GM23338 (cell line): ENCODE measurements at regions not wholly inside any gene's neighbourhood (a gene's known extent, or its start where the extent isn't known, plus 50 kb on each side); places are given as distances from the start of the nearest gene placed in this dataset.

Source experiments
- ATAC-seq: fragments of 200-7000 bp; cut with Tn5 transposase; 3 replicates; pipeline ENCODE4 v1.9.1; 2020
- DNase-seq: peaks from one replicate; pipeline ENCODE4 v3.0.0-alpha.2; 2015; ENCODE audit warnings: low spot score
- H2AFZ ChIP-seq: fragments of 200-600 bp; sonication (generic); 2 replicates; pipeline ENCODE4 v1.8.0; 2016; ENCODE audit warnings: antibody characterized with exemption, mild to moderate bottlenecking, moderate library complexity
- H3F3A ChIP-seq: fragments of 200-600 bp; sonication (generic); replicated peaks from 2 replicates; pipeline ENCODE4 v1.8.0; 2017; ENCODE audit warnings: antibody characterized with exemption, mixed run types, low read depth
- H3K27ac ChIP-seq: fragments of 200-600 bp; sonication (generic); 2 replicates; pipeline ENCODE4 v1.6.1; 2016; ENCODE audit warnings: low read depth
- H3K27me3 ChIP-seq: fragments of 200-600 bp; sonication (generic); 2 replicates; pipeline ENCODE4 v1.8.0; 2016; ENCODE audit warnings: mild to moderate bottlenecking, mixed run types, moderate library complexity; ENCODE audit not compliant: insufficient read depth
- H3K36me3 ChIP-seq: fragments of 200-600 bp; sonication (generic); 2 replicates; pipeline ENCODE4 v1.8.0; 2016; ENCODE audit warnings: mild to moderate bottlenecking; ENCODE audit not compliant: insufficient read depth
- H3K4me1 ChIP-seq: fragments of 200-600 bp; sonication (generic); 2 replicates; pipeline ENCODE4 v1.8.0; 2016; ENCODE audit warnings: mild to moderate bottlenecking, moderate library complexity; ENCODE audit not compliant: insufficient read depth
- H3K4me2 ChIP-seq: fragments of 200-600 bp; sonication (generic); 2 replicates; pipeline ENCODE4 v1.7.1; 2017; ENCODE audit warnings: mixed run types
- H3K4me3 ChIP-seq: fragments of 200-600 bp; sonication (generic); 2 replicates; pipeline ENCODE4 v1.6.1; 2016; ENCODE audit warnings: mixed run types
- H3K79me2 ChIP-seq: fragments of 200-600 bp; sonication (generic); replicated peaks from 2 replicates; pipeline ENCODE4 v1.8.0; 2017; ENCODE audit warnings: mild to moderate bottlenecking; ENCODE audit not compliant: insufficient read depth
- H3K9me2 ChIP-seq: fragments of 200-600 bp; sonication (generic); 2 replicates; pipeline ENCODE4 v1.8.0; 2017; ENCODE audit not compliant: insufficient read depth
- H4K20me1 ChIP-seq: fragments of 200-600 bp; sonication (generic); replicated peaks from 2 replicates; pipeline ENCODE4 v1.8.0; 2017; ENCODE audit warnings: mild to moderate bottlenecking; ENCODE audit not compliant: insufficient read depth
- H3K27ac Mint-ChIP-seq: 2 replicates; pipeline ENCODE4 v1.8.0; 2020; ENCODE audit warnings: inconsistent platforms, mild to moderate bottlenecking, moderate library complexity, mixed read lengths
- H3K27me3 Mint-ChIP-seq: 3 replicates; pipeline ENCODE4 v1.8.0; 2022; ENCODE audit warnings: low read depth, mild to moderate bottlenecking, moderate library complexity, mixed read lengths, inconsistent platforms; ENCODE audit not compliant: insufficient read depth, poor library complexity
- H3K36me3 Mint-ChIP-seq: 3 replicates; pipeline ENCODE4 v1.8.0; 2021; ENCODE audit warnings: low read depth, mild to moderate bottlenecking, inconsistent platforms, moderate library complexity, mixed read lengths
- H3K4me1 Mint-ChIP-seq: 3 replicates; pipeline ENCODE4 v1.8.0; 2020; ENCODE audit warnings: mild to moderate bottlenecking, inconsistent platforms, mixed read lengths
- H3K4me3 Mint-ChIP-seq: 3 replicates; pipeline ENCODE4 v1.8.0; 2021; ENCODE audit warnings: moderate library complexity, mild to moderate bottlenecking, inconsistent platforms, mixed read lengths
- H3K9me3 Mint-ChIP-seq: 3 replicates; pipeline ENCODE4 v1.8.0; 2020; ENCODE audit warnings: moderate library complexity, mild to moderate bottlenecking, inconsistent platforms, mixed read lengths
- NANOG ChIP-seq: IDR thresholded peaks from 2 replicates; pipeline ENCODE4 v1.6.1; 2016; ENCODE audit warnings: antibody characterized with exemption, borderline replicate concordance
- STAT1 ChIP-seq: IDR thresholded peaks from one replicate; pipeline ENCODE4 v1.6.1; 2016; ENCODE audit warnings: antibody characterized with exemption; ENCODE audit not compliant: unreplicated experiment
- TF ChIP-seq, protein P1 (sequence below): fragments of 250-450 bp; sonication (Bioruptor Pico); IDR thresholded peaks from 2 replicates; pipeline ENCODE4 v1.5.0; 2020; ENCODE audit warnings: mild to moderate bottlenecking, moderate library complexity
- TF ChIP-seq, protein P2 (sequence below), 2 experiments: fragments of 200-600 bp in 1 of 2; sonication (generic) in 1 of 2; conservative IDR thresholded peaks; 2 replicates each; pipeline versions ENCODE4 v1.5.1 to v1.6.1; 2016 to 2017; ENCODE audit warnings: antibody characterized with exemption in 2 of 2, low read depth in 2 of 2, mild to moderate bottlenecking in 2 of 2, moderate library complexity in 1 of 2

DNA sequence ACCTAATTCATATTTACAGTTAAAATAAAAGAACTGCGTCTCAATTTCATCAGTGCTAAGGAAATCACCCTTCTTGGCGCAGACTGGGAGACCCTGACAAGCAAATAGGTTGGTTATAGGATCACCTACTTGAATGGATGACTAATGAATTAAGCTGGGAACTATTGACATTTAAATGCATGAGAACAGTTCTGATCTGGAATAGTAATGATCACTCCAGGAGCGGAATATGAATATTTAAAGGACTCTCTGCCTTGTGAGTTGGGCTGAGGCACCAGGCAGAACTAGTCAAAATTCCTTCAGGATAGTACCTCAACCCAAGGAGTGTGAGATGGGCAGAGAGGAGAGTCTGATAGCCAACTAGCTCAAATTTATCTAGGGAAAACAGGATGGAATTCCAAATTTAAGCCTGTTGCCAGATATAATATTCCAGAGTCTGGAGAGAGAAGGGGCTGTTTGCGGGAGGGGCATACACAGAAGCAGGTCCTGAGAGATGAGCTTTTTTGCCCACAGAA lies 364.4 kb downstream of the CSNK1G3 start:
- peak; percentile 46 for DNase-seq
- Histone ChIP-seq H3K27me3 (no peaks in the 10 kb centered on the region), H4K20me1 (no peaks in the 10 kb centered on the region), H3K9me2 (no peaks in the 10 kb centered on the region), H3K4me2 (peak overlapping the region; percentile 44), H3K79me2 (no peaks in the 10 kb centered on the region), H3K27ac (peak overlapping the region; percentile 95), H3K4me1 (peaks cover 49% of the 10 kb centered on the region), H3F3A (peaks cover 16% of the 10 kb centered on the region), H3K36me3 (no peaks in the 10 kb centered on the region), H2AFZ (no peak overlapping the region), H3K4me3 (peak overlapping the region; percentile 15)
- peak; percentile 51 for ATAC-seq
- peak overlapping the region; percentile 54 for H3K4me3 Mint-ChIP-seq
- TF ChIP-seq, protein P1, sequence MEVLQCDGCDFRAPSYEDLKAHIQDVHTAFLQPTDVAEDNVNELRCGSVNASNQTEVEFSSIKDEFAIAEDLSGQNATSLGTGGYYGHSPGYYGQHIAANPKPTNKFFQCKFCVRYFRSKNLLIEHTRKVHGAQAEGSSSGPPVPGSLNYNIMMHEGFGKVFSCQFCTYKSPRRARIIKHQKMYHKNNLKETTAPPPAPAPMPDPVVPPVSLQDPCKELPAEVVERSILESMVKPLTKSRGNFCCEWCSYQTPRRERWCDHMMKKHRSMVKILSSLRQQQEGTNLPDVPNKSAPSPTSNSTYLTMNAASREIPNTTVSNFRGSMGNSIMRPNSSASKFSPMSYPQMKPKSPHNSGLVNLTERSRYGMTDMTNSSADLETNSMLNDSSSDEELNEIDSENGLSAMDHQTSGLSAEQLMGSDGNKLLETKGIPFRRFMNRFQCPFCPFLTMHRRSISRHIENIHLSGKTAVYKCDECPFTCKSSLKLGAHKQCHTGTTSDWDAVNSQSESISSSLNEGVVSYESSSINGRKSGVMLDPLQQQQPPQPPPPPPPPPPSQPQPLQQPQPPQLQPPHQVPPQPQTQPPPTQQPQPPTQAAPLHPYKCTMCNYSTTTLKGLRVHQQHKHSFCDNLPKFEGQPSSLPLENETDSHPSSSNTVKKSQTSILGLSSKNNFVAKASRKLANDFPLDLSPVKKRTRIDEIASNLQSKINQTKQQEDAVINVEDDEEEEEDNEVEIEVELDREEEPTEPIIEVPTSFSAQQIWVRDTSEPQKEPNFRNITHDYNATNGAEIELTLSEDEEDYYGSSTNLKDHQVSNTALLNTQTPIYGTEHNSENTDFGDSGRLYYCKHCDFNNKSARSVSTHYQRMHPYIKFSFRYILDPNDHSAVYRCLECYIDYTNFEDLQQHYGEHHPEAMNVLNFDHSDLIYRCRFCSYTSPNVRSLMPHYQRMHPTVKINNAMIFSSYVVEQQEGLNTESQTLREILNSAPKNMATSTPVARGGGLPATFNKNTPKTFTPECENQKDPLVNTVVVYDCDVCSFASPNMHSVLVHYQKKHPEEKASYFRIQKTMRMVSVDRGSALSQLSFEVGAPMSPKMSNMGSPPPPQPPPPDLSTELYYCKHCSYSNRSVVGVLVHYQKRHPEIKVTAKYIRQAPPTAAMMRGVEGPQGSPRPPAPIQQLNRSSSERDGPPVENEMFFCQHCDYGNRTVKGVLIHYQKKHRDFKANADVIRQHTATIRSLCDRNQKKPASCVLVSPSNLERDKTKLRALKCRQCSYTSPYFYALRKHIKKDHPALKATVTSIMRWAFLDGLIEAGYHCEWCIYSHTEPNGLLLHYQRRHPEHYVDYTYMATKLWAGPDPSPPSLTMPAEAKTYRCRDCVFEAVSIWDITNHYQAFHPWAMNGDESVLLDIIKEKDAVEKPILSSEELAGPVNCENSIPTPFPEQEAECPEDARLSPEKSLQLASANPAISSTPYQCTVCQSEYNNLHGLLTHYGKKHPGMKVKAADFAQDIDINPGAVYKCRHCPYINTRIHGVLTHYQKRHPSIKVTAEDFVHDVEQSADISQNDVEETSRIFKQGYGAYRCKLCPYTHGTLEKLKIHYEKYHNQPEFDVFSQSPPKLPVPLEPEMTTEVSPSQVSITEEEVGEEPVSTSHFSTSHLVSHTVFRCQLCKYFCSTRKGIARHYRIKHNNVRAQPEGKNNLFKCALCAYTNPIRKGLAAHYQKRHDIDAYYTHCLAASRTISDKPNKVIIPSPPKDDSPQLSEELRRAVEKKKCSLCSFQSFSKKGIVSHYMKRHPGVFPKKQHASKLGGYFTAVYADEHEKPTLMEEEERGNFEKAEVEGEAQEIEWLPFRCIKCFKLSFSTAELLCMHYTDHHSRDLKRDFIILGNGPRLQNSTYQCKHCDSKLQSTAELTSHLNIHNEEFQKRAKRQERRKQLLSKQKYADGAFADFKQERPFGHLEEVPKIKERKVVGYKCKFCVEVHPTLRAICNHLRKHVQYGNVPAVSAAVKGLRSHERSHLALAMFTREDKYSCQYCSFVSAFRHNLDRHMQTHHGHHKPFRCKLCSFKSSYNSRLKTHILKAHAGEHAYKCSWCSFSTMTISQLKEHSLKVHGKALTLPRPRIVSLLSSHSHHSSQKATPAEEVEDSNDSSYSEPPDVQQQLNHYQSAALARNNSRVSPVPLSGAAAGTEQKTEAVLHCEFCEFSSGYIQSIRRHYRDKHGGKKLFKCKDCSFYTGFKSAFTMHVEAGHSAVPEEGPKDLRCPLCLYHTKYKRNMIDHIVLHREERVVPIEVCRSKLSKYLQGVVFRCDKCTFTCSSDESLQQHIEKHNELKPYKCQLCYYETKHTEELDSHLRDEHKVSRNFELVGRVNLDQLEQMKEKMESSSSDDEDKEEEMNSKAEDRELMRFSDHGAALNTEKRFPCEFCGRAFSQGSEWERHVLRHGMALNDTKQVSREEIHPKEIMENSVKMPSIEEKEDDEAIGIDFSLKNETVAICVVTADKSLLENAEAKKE (CRISPR knock-in tag) = no peak
- TF ChIP-seq, protein P2, sequence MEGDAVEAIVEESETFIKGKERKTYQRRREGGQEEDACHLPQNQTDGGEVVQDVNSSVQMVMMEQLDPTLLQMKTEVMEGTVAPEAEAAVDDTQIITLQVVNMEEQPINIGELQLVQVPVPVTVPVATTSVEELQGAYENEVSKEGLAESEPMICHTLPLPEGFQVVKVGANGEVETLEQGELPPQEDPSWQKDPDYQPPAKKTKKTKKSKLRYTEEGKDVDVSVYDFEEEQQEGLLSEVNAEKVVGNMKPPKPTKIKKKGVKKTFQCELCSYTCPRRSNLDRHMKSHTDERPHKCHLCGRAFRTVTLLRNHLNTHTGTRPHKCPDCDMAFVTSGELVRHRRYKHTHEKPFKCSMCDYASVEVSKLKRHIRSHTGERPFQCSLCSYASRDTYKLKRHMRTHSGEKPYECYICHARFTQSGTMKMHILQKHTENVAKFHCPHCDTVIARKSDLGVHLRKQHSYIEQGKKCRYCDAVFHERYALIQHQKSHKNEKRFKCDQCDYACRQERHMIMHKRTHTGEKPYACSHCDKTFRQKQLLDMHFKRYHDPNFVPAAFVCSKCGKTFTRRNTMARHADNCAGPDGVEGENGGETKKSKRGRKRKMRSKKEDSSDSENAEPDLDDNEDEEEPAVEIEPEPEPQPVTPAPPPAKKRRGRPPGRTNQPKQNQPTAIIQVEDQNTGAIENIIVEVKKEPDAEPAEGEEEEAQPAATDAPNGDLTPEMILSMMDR (conservative IDR thresholded peaks at IDR 0.05; ENCODE audit: low read depth in 2 of 2) = no peak
- TF ChIP-seq STAT1 = no peak
- TF ChIP-seq NANOG = peak; percentile 68
- H3K4me1 Mint-ChIP-seq = peaks cover 56% of the 10 kb centered on the region
- no peaks in the 10 kb centered on the region for H3K9me3 Mint-ChIP-seq
- H3K27me3 Mint-ChIP-seq = peaks cover 6% of the 10 kb centered on the region
- peak overlapping the region; percentile 98 for H3K27ac Mint-ChIP-seq
- peaks cover 3% of the 10 kb centered on the region; the same call in 1 of the 3 replicates for H3K36me3 Mint-ChIP-seq
